Esophagus muscularis mucosa (tissue), 3 donors: ENCODE measurements at regions not wholly inside any gene's neighbourhood (a gene's known extent, or its start where the extent isn't known, plus 50 kb on each side); places are given as distances from the start of the nearest gene placed in this dataset.

Experiments
- POLR2A ChIP-seq: fragments of 450-650 bp; IDR thresholded peaks from one replicate; pipeline ENCODE4 v1.6.1; 2017; ENCODE audit warnings: antibody characterized with exemption, moderate library complexity, mild to moderate bottlenecking, low read depth
- POLR2AphosphoS5 ChIP-seq, 2 donors: sonication (generic); formaldehyde crosslinking; IDR thresholded peaks; one replicate each; pipeline ENCODE4 v1.6.1; 2017; ENCODE audit warnings: antibody characterized with exemption in 2 of 2
- TF ChIP-seq, protein P1 (sequence below), 3 experiments: fragments of 200-600 bp in 2 of 3; fragments of 450-650 bp in 1 of 3; sonication (generic) in 2 of 3; IDR thresholded peaks; one replicate each; pipeline ENCODE4 v1.5.1; 2017 to 2019; ENCODE audit warnings: antibody characterized with exemption in 3 of 3, mild to moderate bottlenecking in 2 of 3, moderate library complexity in 1 of 3

DNA sequence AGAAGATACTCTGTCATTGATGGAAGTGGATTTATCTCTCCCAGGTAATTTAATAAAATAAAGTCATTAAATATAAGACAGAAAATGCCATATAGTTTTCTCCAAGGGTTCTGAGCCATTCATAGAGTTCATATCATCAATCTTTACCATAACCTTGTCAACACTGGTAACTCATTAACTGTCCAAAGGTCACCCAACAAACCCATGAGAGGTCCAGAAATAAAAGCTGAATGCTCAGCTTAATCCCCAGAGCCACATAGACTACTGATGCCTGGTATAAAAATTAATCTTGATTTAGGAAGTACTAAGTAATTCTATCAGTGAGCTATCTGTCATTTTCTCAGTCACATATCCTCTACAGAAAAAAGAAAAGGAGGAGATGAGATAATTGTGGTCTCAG, 903.0 kb upstream of the DDX18 start:
- TF ChIP-seq, protein P1, sequence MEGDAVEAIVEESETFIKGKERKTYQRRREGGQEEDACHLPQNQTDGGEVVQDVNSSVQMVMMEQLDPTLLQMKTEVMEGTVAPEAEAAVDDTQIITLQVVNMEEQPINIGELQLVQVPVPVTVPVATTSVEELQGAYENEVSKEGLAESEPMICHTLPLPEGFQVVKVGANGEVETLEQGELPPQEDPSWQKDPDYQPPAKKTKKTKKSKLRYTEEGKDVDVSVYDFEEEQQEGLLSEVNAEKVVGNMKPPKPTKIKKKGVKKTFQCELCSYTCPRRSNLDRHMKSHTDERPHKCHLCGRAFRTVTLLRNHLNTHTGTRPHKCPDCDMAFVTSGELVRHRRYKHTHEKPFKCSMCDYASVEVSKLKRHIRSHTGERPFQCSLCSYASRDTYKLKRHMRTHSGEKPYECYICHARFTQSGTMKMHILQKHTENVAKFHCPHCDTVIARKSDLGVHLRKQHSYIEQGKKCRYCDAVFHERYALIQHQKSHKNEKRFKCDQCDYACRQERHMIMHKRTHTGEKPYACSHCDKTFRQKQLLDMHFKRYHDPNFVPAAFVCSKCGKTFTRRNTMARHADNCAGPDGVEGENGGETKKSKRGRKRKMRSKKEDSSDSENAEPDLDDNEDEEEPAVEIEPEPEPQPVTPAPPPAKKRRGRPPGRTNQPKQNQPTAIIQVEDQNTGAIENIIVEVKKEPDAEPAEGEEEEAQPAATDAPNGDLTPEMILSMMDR (IDR thresholded peaks at IDR 0.05): no peak
- TF ChIP-seq POLR2A (no peak), POLR2AphosphoS5 (IDR thresholded peaks at IDR 0.05) (no peak)
